ENCODE measurements at regions not wholly inside any gene's neighbourhood (a gene's known extent, or its start where the extent isn't known, plus 50 kb on each side); places are given as distances from the start of the nearest gene placed in this dataset.

GRCh38 chr3:66561367-66561766 lies 60.5 kb upstream of the LRIG1 start:
- CTCF ChIA-PET, result interaction anchor here (0.6 kb wide), 1 partner anchor 273 kb away, joined by 3 read pairs; no protein-coding TSS in a partner anchor

GRCh38 chr3:66565301-66565700 lies 64.5 kb upstream of the LRIG1 start:
- no peaks in the 10 kb centered on the region for H3K4me1 Mint-ChIP-seq
- ChIA-PET CTCF (no interaction called here), POLR2A (no interaction called here)
- H3K27me3 Mint-ChIP-seq, result peaks cover 57% of the 10 kb centered on the region
- WGBS (ENCODE audit: insufficient coverage), result 83% methylated on average over 1 of the region's 3 CpGs
- H2AFZ ChIP-seq (ENCODE audit: insufficient read depth, low read depth, low read length, poor library complexity, severe bottlenecking), result no peak overlapping the region
- intact Hi-C loops (cut with micrococcal nuclease), result no loop called here
- H3K27ac ChIP-seq (ENCODE audit: low read length in 2 of 2), result no peak overlapping the region
- no peak overlapping the region for H3K4me2 ChIP-seq (replicated peaks; ENCODE audit: low read depth, low read length, poor library complexity, severe bottlenecking)
- H3K9me3 Mint-ChIP-seq (ENCODE audit: insufficient read depth), result peaks cover 11% of the 10 kb centered on the region
- no peak overlapping the region for H3K9ac ChIP-seq (ENCODE audit: low read length)
- TF ChIP-seq CTCF (IDR thresholded peaks at IDR 0.05) (no peak), EZH2 (IDR thresholded peaks at IDR 0.05; ENCODE audit: borderline replicate concordance, insufficient read depth, low read depth, low read length, poor library complexity, severe bottlenecking) (no peak)
- no peak overlapping the region for H3K27ac Mint-ChIP-seq
- H3K4me1 ChIP-seq (ENCODE audit: control insufficient read depth in 2 of 2, insufficient read depth in 2 of 2, low read length in 2 of 2), result no peaks in the 10 kb centered on the region
- H3K9me3 ChIP-seq (ENCODE audit: control extremely low read depth in 1 of 3, control insufficient read depth in 2 of 3, insufficient read depth in 1 of 3, low read length in 2 of 3), result peaks cover 0 to 7% (median 2%) of the 10 kb centered on the region in 3 donors
- H3K79me2 ChIP-seq (ENCODE audit: control insufficient read depth, insufficient read depth, low read length), result no peaks in the 10 kb centered on the region
- no peak for DNase-seq
- no peak overlapping the region for H3K4me3 ChIP-seq (ENCODE audit: control extremely low read depth in 1 of 5, extremely low read depth in 1 of 5, insufficient read depth in 1 of 5, low read depth in 2 of 5, low read length in 4 of 5)
- H3K4me3 Mint-ChIP-seq, result no peak overlapping the region
- no peaks in the 10 kb centered on the region for H3K36me3 ChIP-seq (replicated peaks in 1 of 2; ENCODE audit: control extremely low read depth in 1 of 2, control insufficient read depth in 1 of 2, extremely low read depth in 1 of 2, insufficient read depth in 2 of 2, low read length in 1 of 2)
- no peak for ATAC-seq (ENCODE audit: low read depth)
- no peaks in the 10 kb centered on the region for H3K27me3 ChIP-seq (replicated peaks in 1 of 4; ENCODE audit: control extremely low read depth in 1 of 4, control insufficient read depth in 3 of 4, insufficient read depth in 4 of 4, low read length in 3 of 4)
- H4K20me1 ChIP-seq (ENCODE audit: control insufficient read depth, insufficient read depth, low read length, poor library complexity, severe bottlenecking), result no peaks in the 10 kb centered on the region

More at GRCh38 chr3:66561367-66561766, 60.5 kb upstream of the LRIG1 start:
- H2AFZ ChIP-seq (ENCODE audit: insufficient read depth, low read depth, low read length, poor library complexity, severe bottlenecking), result no peak overlapping the region
- peaks cover 0 to 11% (median 2%) of the 10 kb centered on the region in 3 donors for H3K9me3 ChIP-seq (ENCODE audit: control extremely low read depth in 1 of 3, control insufficient read depth in 2 of 3, insufficient read depth in 1 of 3, low read length in 2 of 3)
- H4K20me1 ChIP-seq (ENCODE audit: control insufficient read depth, insufficient read depth, low read length, poor library complexity, severe bottlenecking), result no peaks in the 10 kb centered on the region
- intact Hi-C loops (cut with micrococcal nuclease), result no loop called here
- H3K27ac ChIP-seq (ENCODE audit: low read length in 2 of 2), result no peak overlapping the region
- Mint-ChIP-seq H3K4me3 (no peak overlapping the region), H3K9me3 (ENCODE audit: insufficient read depth) (peaks cover 6% of the 10 kb centered on the region), H3K27me3 (peaks cover 45% of the 10 kb centered on the region), H3K27ac (no peak overlapping the region), H3K4me1 (no peaks in the 10 kb centered on the region)
- DNase-seq (no peak), ATAC-seq (ENCODE audit: low read depth) (no peak)
- TF ChIP-seq EZH2 (IDR thresholded peaks at IDR 0.05; ENCODE audit: borderline replicate concordance, insufficient read depth, low read depth, low read length, poor library complexity, severe bottlenecking) (no peak), CTCF (IDR thresholded peaks at IDR 0.05) (no peak)
- peaks cover 0 to 7% (median 2%) of the 10 kb centered on the region in 4 experiments for H3K27me3 ChIP-seq (replicated peaks in 1 of 4; ENCODE audit: control extremely low read depth in 1 of 4, control insufficient read depth in 3 of 4, insufficient read depth in 4 of 4, low read length in 3 of 4)
- no peak overlapping the region for H3K9ac ChIP-seq (ENCODE audit: low read length)
- POLR2A ChIA-PET, result no interaction called here
- no peak overlapping the region for H3K4me2 ChIP-seq (replicated peaks; ENCODE audit: low read depth, low read length, poor library complexity, severe bottlenecking)
- no peaks in the 10 kb centered on the region for H3K36me3 ChIP-seq (replicated peaks in 1 of 2; ENCODE audit: control extremely low read depth in 1 of 2, control insufficient read depth in 1 of 2, extremely low read depth in 1 of 2, insufficient read depth in 2 of 2, low read length in 1 of 2)
- H3K79me2 ChIP-seq (ENCODE audit: control insufficient read depth, insufficient read depth, low read length), result no peaks in the 10 kb centered on the region
- no peak overlapping the region for H3K4me3 ChIP-seq (ENCODE audit: control extremely low read depth in 1 of 5, extremely low read depth in 1 of 5, insufficient read depth in 1 of 5, low read depth in 2 of 5, low read length in 4 of 5)
- H3K4me1 ChIP-seq (ENCODE audit: control insufficient read depth in 2 of 2, insufficient read depth in 2 of 2, low read length in 2 of 2), result no peaks in the 10 kb centered on the region

Measured in B cell (primary cell).